Stimulated activated CD8-positive, alpha-beta memory T cell treated with anti-CD3 and anti-CD28 coated beads, Interleukin-4, amount 100 ng/mL, for 4 hours (primary cell): ENCODE measurements at regions not wholly inside any gene's neighbourhood (a gene's known extent, or its start where the extent isn't known, plus 50 kb on each side); places are given as distances from the start of the nearest gene placed in this dataset.

ENCODE experiments used
- DNase-seq, 2 donors: peaks; one replicate each; pipeline ENCODE4 v3.0.0-alpha.2; 2020; ENCODE audit warnings: low read depth in 2 of 2, low spot score in 1 of 2

GRCh38 chr13:80668452-80668851 is 327.5 kb upstream of the SPRY2 start:
- DNase-seq, result no peak

- DNase-seq, result no peak
Measured at GRCh38 chr13:80666782-80667552, 326.0 kb upstream of the SPRY2 start.

GRCh38 chr13:80665792-80666333 is 324.9 kb upstream of the SPRY2 start:
- DNase-seq, result no peak

- no peak for DNase-seq
Measured at GRCh38 chr13:80664950-80665349, 324.0 kb upstream of the SPRY2 start.

- no peak for DNase-seq
Measured at GRCh38 chr13:80663788-80664187, 322.9 kb upstream of the SPRY2 start.

- DNase-seq, result no peak
Measured at GRCh38 chr13:80658705-80659104, 317.8 kb upstream of the SPRY2 start.

- no peak for DNase-seq
Measured at GRCh38 chr13:80656512-80656904, 315.6 kb upstream of the SPRY2 start.

- DNase-seq, result no peak
Measured at GRCh38 chr13:80655778-80656511, 315.0 kb upstream of the SPRY2 start.

- no peak for DNase-seq
Measured at GRCh38 chr13:80654638-80655249, 313.8 kb upstream of the SPRY2 start.

GRCh38 chr13:80649274-80649673 is 308.3 kb upstream of the SPRY2 start:
- no peak for DNase-seq

- no peak for DNase-seq
Measured at GRCh38 chr13:80642641-80643040, 301.7 kb upstream of the SPRY2 start.

GRCh38 chr13:80633251-80633650 is 292.3 kb upstream of the SPRY2 start:
- no peak for DNase-seq

- no peak for DNase-seq
Measured at GRCh38 chr13:80630685-80631121, 289.8 kb upstream of the SPRY2 start.

GRCh38 chr13:80618781-80619180 is 277.9 kb upstream of the SPRY2 start:
- DNase-seq, result no peak

- no peak for DNase-seq
Measured at GRCh38 chr13:80612804-80613203, 271.9 kb upstream of the SPRY2 start.

GRCh38 chr13:80611310-80611709 is 270.4 kb upstream of the SPRY2 start:
- no peak for DNase-seq

GRCh38 chr13:80605716-80606115 is 264.8 kb upstream of the SPRY2 start:
- DNase-seq, result no peak

GRCh38 chr13:80605011-80605410 is 264.1 kb upstream of the SPRY2 start:
- DNase-seq, result no peak

GRCh38 chr13:80604098-80604497 is 263.2 kb upstream of the SPRY2 start:
- no peak for DNase-seq

- DNase-seq, result no peak
Measured at GRCh38 chr13:80603351-80603750, 262.4 kb upstream of the SPRY2 start.

GRCh38 chr13:80599765-80600164 is 258.8 kb upstream of the SPRY2 start:
- no peak for DNase-seq

GRCh38 chr13:80598189-80598588 is 257.3 kb upstream of the SPRY2 start:
- DNase-seq, result no peak
